K562 (cell line): ENCODE measurements at regions not wholly inside any gene's neighbourhood (a gene's known extent, or its start where the extent isn't known, plus 50 kb on each side); places are given as distances from the start of the nearest gene placed in this dataset.

ENCODE experiments used
- ATAC-seq: fragments of 200-7000 bp; cut with Tn5 transposase; 3 replicates; pipeline ENCODE4 v1.9.1; 2020; ENCODE audit warnings: moderate library complexity
- BruUV-seq: library from RNA; stranded (reverse); fragments of 400-500 nt; replicated peaks from 2 replicates; lab custom pipeline; 2021; lab: Mats Ljungman, UMichigan
- CTCF ChIA-PET: fragments of 300-600 bp; formaldehyde crosslinking; extraction: SDS; loops from one replicate; lab custom pipeline; 2021; ENCODE audit warnings: low intra/inter-chr PET ratio; lab: Yijun Ruan, JAX
- POLR2A ChIA-PET: fragments of 300-600, 350-650 bp; sonication (Branson Sonifier 250); formaldehyde crosslinking; extraction: SDS; loops from one replicate; lab custom pipeline; 2021; ENCODE audit warnings: antibody characterized with exemption, inconsistent platforms; lab: Yijun Ruan, JAX
- DNase-seq, 4 experiments: peaks; one replicate each; pipeline versions ENCODE4 v3.0.0 to v3.0.0-alpha.2; 2011 to 2018; ENCODE audit warnings: low spot score in 3 of 4, mixed read lengths in 3 of 4; ENCODE audit errors: extremely low read depth in 1 of 4
- FAIRE-seq: peaks from 2 replicates; lab custom pipeline; 2011; peaks lifted over from hg19 to GRCh38; lab: Jason Lieb, UNC
- H2AFZ ChIP-seq: 2 replicates; pipeline ENCODE4 v1.6.0; 2011; ENCODE audit warnings: low read depth, low read length, control low read depth, inconsistent platforms
- H3K27ac ChIP-seq: fragments of 200-600 bp; 3 replicates; pipeline ENCODE4 v1.8.0; 2011; ENCODE audit warnings: low read depth, mild to moderate bottlenecking, control low read depth, inconsistent platforms, low read length, moderate library complexity, mixed read lengths; ENCODE audit errors: extremely low read depth
- H3K27me3 ChIP-seq, 2 experiments: fragments of 300-600 bp in 1 of 2; 2 replicates in 1 of 2; 3 replicates in 1 of 2; pipeline versions ENCODE4 v1.6.0 to v1.8.0; 2011; ENCODE audit warnings: inconsistent platforms in 2 of 2, low read length in 2 of 2, mild to moderate bottlenecking in 1 of 2, mixed read lengths in 1 of 2, moderate library complexity in 1 of 2; ENCODE audit not compliant: control insufficient read depth in 2 of 2, insufficient read depth in 2 of 2
- H3K36me3 ChIP-seq: fragments of 300-600 bp; 3 replicates; pipeline ENCODE4 v1.8.0; 2011; ENCODE audit warnings: mild to moderate bottlenecking, low read length, inconsistent platforms; ENCODE audit not compliant: control insufficient read depth, insufficient read depth
- H3K4me1 ChIP-seq, 2 experiments: fragments of 200-600 bp in 1 of 2; replicated peaks in 1 of 2; 2 replicates in 1 of 2; 3 replicates in 1 of 2; pipeline versions ENCODE4 v1.5.1 to v1.8.0; 2011; ENCODE audit warnings: inconsistent platforms in 2 of 2, low read length in 2 of 2, mild to moderate bottlenecking in 1 of 2, mixed read lengths in 1 of 2, moderate library complexity in 1 of 2; ENCODE audit not compliant: control insufficient read depth in 2 of 2, insufficient read depth in 2 of 2
- H3K4me2 ChIP-seq: 2 replicates; pipeline ENCODE4 v1.6.1; 2011; ENCODE audit warnings: low read length, control low read depth, inconsistent platforms, mixed read lengths; ENCODE audit not compliant: insufficient read depth
- H3K4me3 ChIP-seq: fragments of 200-600 bp; sonication (generic), shearing (Covaris generic); 2 replicates; pipeline ENCODE4 v1.5.1; 2016; ENCODE audit warnings: control low read depth, inconsistent platforms
- H3K79me2 ChIP-seq: fragments of 200-600 bp; 3 replicates; pipeline ENCODE4 v1.8.0; 2011; ENCODE audit warnings: low read length, inconsistent platforms; ENCODE audit not compliant: control insufficient read depth, insufficient read depth
- H3K9ac ChIP-seq, 2 experiments: 2 replicates each; pipeline versions ENCODE4 v1.6.0 to v1.6.1; 2011; ENCODE audit warnings: low read depth in 2 of 2, low read length in 2 of 2, control low read depth in 1 of 2, inconsistent platforms in 1 of 2, mild to moderate bottlenecking in 1 of 2, mixed read lengths in 1 of 2; ENCODE audit not compliant: insufficient read depth in 1 of 2
- H3K9me1 ChIP-seq: one replicate; pipeline ENCODE4 v1.6.0; 2011; ENCODE audit warnings: inconsistent platforms, mild to moderate bottlenecking, low read length, moderate library complexity; ENCODE audit not compliant: control insufficient read depth, insufficient read depth
- H3K9me3 ChIP-seq: replicated peaks from 2 replicates; pipeline ENCODE4 v1.5.1; 2011; ENCODE audit warnings: low read depth, low read length, inconsistent platforms; ENCODE audit not compliant: control insufficient read depth, insufficient read depth
- H4K20me1 ChIP-seq: replicated peaks from 2 replicates; pipeline ENCODE4 v1.6.1; 2011; ENCODE audit warnings: low read length, inconsistent platforms, mixed read lengths; ENCODE audit not compliant: control insufficient read depth, insufficient read depth
- CBFA2T3 ChIP-seq: fragments of 450-650 bp; IDR thresholded peaks from 2 replicates; pipeline ENCODE4 v1.6.1; 2017
- NRF1 ChIP-seq, 2 experiments: fragments of 450-650 bp; IDR thresholded peaks in 1 of 2; conservative IDR thresholded peaks in 1 of 2; 2 replicates each; pipeline ENCODE4 v1.6.1; 2014; ENCODE audit warnings: mild to moderate bottlenecking in 2 of 2
- TCF3 ChIP-seq: sonication (generic); formaldehyde crosslinking; IDR thresholded peaks from 2 replicates; pipeline ENCODE4 v1.4.0; 2020; ENCODE audit warnings: mild to moderate bottlenecking, missing genetic modification reagents
- ZNF780A ChIP-seq: fragments of 250-450 bp; sonication (Bioruptor Pico); IDR thresholded peaks from 2 replicates; pipeline ENCODE4 v1.5.0; 2021; ENCODE audit warnings: mild to moderate bottlenecking
- WGBS: fragments of 100-300 bp; shearing (Covaris generic); methylation state at CpG from one replicate; pipeline ENCODE4 v1.1.6; 2016; ENCODE audit warnings: low coverage, mixed read lengths; ENCODE audit not compliant: insufficient coverage; ENCODE audit errors: missing lambda C conversion rate; 5-methylcytosine and 5-hydroxymethylcytosine counted together
- in situ Hi-C: fragments of 300-500 bp; cut with MboI; formaldehyde crosslinking; loops from 4 replicates; pipeline ENCODE4 v1.15.0; 2018; ENCODE audit warnings: inconsistent platforms, mixed read lengths
- intact Hi-C: fragments of 100-400 bp; cut with micrococcal nuclease; formaldehyde crosslinking; loops from 2 replicates; pipeline ENCODE4 v1.14.2; 2022
- TF ChIP-seq, protein P1 (sequence below): sonication (generic); formaldehyde crosslinking; IDR thresholded peaks from 2 replicates; pipeline ENCODE4 v1.8.0; 2022; ENCODE audit warnings: mild to moderate bottlenecking, missing genetic modification reagents

DNA sequence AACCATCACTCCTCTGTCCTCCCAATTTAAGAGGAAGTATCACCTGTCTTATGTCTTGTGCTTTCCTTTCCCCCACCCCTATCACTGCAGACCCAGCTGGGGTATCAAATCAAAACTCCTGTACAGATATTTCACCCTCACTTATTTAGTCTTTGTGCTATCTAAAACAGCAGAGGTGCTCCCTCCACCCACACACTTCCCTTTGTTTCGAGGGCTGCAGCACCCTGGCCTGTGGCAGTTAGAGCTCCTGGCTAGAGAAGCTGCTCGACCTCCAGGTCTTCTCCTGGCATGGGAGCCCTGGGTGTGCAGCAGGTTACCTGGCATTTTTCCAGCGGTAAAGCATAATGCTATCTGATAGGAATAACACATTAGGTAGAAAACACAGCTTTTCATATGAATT lies 181.4 kb upstream of the BCL6 start:
- no TSS peak for BruUV-seq
- FAIRE-seq: no peak
- intact Hi-C loops: no loop called here
- POLR2A ChIA-PET: interaction anchor here (0.6 kb wide), 2 partner anchors 17 to 59 kb away, joined by 3 read pairs; no protein-coding TSS in a partner anchor
- TF ChIP-seq CBFA2T3: 0 out of 2 replicates have a peak, but pooled peaks have one; percentile 11
- TF ChIP-seq NRF1 (conservative IDR thresholded peaks at IDR 0.05 in 1 of 2, IDR thresholded peaks at IDR 0.05 in 1 of 2): no peak
- Histone ChIP-seq H3K36me3 (no peaks in the 10 kb centered on the region), H3K4me1 (no peaks in the 10 kb centered on the region), H3K9ac (no peak overlapping the region), H3K27me3 (no peaks in the 10 kb centered on the region), H3K4me3 (no peak overlapping the region), H3K9me1 (no peaks in the 10 kb centered on the region), H3K9me3 (no peaks in the 10 kb centered on the region), H3K4me2 (no peak overlapping the region), H3K27ac (no peak overlapping the region), H3K79me2 (no peaks in the 10 kb centered on the region), H2AFZ (no peak overlapping the region), H4K20me1 (no peaks in the 10 kb centered on the region)
- no peak for ATAC-seq
- CTCF ChIA-PET: no interaction called here
- WGBS: 0% methylated on average over 3 of the region's 3 CpGs
- no peak for DNase-seq
- in situ Hi-C loops: no loop called here

DNA sequence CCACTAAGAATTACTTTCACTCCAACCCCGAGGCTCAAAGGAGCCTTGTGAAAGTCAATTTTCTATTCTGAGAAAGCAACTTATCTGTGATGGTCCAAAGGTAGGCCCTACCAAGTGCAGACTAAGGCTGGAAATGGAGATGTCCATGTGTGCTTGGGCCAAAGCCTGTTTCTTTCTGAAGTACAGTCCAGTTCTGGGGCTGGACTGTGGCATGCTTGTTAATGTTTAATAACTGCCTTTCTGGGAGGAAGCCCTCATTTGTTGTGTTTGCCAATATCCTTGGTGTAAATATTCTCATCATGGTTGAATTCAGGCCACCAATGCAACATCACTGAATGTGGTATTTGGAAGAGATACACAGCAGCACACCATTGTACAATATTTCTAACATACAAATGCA lies 182.3 kb upstream of the BCL6 start:
- Histone ChIP-seq H3K27ac (no peak overlapping the region), H3K4me3 (no peak overlapping the region), H3K9me3 (no peaks in the 10 kb centered on the region), H2AFZ (no peak overlapping the region), H3K4me2 (no peak overlapping the region), H3K9ac (no peak overlapping the region), H4K20me1 (no peaks in the 10 kb centered on the region), H3K79me2 (no peaks in the 10 kb centered on the region), H3K9me1 (no peaks in the 10 kb centered on the region), H3K27me3 (peaks cover 0 to 4% of the 10 kb centered on the region in 2 experiments; a peak in 1 of 5 replicates), H3K36me3 (no peaks in the 10 kb centered on the region), H3K4me1 (no peaks in the 10 kb centered on the region)
- ChIA-PET POLR2A (no interaction called here), CTCF (no interaction called here)
- ATAC-seq: no peak
- no TSS peak for BruUV-seq
- intact Hi-C loops: no loop called here
- in situ Hi-C loops: no loop called here
- no peak for DNase-seq
- TF ChIP-seq TCF3 (CRISPR knock-in tag) (no peak), ZNF780A (no peak)
- TF ChIP-seq, protein P1, sequence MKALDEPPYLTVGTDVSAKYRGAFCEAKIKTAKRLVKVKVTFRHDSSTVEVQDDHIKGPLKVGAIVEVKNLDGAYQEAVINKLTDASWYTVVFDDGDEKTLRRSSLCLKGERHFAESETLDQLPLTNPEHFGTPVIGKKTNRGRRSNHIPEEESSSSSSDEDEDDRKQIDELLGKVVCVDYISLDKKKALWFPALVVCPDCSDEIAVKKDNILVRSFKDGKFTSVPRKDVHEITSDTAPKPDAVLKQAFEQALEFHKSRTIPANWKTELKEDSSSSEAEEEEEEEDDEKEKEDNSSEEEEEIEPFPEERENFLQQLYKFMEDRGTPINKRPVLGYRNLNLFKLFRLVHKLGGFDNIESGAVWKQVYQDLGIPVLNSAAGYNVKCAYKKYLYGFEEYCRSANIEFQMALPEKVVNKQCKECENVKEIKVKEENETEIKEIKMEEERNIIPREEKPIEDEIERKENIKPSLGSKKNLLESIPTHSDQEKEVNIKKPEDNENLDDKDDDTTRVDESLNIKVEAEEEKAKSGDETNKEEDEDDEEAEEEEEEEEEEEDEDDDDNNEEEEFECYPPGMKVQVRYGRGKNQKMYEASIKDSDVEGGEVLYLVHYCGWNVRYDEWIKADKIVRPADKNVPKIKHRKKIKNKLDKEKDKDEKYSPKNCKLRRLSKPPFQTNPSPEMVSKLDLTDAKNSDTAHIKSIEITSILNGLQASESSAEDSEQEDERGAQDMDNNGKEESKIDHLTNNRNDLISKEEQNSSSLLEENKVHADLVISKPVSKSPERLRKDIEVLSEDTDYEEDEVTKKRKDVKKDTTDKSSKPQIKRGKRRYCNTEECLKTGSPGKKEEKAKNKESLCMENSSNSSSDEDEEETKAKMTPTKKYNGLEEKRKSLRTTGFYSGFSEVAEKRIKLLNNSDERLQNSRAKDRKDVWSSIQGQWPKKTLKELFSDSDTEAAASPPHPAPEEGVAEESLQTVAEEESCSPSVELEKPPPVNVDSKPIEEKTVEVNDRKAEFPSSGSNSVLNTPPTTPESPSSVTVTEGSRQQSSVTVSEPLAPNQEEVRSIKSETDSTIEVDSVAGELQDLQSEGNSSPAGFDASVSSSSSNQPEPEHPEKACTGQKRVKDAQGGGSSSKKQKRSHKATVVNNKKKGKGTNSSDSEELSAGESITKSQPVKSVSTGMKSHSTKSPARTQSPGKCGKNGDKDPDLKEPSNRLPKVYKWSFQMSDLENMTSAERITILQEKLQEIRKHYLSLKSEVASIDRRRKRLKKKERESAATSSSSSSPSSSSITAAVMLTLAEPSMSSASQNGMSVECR (CRISPR knock-in tag): no peak
- WGBS: 0% methylated on average over 1 of the region's 1 CpG
- no peak for FAIRE-seq
